HG03097 (cell line): ENCODE measurements at regions not wholly inside any gene's neighbourhood (a gene's known extent, or its start where the extent isn't known, plus 50 kb on each side); places are given as distances from the start of the nearest gene placed in this dataset.
A peak's percentile ranks its signal among the peaks of the same experiment; 100 is the strongest.

Experiments
- ATAC-seq: cut with Tn5 transposase; IDR thresholded peaks from one replicate; pipeline ENCODE4 v1.9.1; 2021; ENCODE audit not compliant: unreplicated experiment, low FRiP score

DNA sequence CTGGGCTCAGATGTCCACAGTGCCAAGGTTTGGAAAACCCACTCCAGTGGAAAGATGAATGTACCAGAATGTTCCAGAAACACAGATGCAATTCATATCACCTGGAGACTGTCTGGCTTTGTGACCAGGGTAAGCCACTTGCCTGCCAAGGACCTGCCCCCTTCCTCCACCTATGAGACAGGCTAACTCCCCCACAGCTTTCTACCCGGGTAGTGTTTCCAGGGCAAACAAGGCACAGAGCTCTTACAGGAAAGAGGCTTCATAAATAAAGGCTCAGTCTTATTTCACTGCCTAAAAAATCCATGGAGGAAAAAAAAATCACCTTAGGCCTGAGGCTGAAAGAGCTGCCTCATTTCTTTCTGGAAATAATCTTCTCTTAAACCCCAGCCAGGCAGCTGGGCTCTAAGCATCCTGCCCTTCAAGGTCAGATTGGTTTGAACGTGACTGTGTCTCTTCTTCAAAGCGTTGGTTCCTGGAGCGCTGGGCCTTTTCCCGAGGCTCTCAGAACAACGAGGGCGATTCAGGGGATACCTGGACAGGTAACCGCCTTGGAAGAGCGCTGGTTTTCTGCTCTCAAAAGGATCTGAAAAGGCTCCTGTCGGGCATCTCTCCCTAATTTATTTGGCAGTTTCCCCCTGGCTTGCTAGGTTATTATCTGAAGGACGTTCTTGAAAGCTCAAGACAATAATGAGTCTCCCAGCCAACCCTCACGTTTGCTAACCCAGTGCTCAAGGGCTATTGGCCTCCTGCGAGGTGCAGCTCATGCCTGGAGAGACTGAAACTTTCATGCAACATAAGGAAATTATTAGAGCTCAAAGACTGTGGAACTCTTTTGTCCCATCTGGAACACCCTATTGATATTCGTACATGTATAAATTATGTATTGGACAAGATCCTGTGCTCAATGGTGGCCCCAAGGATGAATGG, 199.2 kb upstream of the PMEPA1 start:
- no peak for ATAC-seq

DNA sequence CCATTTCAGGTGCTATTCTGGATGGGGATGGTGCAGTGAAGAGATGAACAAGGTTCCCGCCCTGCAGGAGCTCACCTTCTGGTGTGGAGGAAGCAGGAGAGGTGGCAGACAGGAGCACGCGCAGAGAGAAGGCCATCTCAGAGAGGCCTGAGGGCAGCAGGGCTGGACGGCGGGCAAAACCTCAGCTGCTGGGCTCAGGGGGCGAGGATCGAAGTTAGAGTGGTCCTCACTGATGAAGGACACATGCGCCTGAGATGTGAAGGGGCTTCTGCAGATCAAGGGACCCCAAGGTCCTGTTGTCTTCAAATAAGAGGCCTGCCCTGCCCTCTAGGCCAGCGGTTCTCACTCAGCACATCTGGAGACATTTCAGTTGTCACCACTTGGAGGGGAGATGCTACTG, 198.4 kb upstream of the PMEPA1 start:
- ATAC-seq, result no peak

DNA sequence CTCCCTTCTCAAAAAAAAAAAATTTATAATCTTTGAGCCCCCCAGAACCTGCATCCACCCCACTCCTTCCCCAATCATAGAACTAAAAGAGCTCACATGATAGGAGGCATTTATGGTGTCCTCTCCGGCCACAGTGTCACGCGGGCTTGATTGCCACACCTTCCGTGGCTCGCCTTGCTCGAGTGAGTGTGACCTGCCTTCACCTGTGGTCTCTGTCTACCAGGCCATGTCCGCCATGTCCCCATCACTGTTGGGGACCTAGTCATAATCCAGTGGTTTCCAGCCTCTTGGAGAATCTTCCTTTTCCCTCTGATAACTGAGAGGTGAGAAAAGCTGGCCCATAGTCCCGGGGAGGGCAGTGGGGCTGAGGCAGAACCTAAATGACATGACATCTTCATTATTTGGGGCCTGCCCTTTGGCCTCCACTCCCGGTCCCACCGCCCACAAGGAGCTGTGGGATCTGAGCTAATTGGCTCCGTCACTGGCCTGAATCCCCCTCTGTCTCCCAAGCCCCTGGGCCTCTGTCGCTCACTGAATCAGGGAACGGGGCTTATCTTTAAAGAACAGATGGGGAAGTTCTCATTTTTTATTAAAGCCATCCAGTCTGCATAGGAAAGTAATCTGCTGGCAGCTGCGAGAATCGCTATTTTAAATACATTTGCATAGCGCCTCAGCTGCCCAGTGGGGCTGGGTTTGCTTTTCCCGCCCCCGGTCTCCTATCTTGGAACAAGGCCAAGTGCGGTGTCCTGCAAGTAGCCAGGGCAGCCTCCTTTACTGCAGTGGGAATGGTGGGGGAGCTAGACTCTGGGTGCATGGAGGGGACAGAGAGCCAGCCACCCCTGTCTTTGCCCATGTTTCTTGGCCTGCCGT, 197.6 kb upstream of the PMEPA1 start:
- ATAC-seq, result no peak

DNA sequence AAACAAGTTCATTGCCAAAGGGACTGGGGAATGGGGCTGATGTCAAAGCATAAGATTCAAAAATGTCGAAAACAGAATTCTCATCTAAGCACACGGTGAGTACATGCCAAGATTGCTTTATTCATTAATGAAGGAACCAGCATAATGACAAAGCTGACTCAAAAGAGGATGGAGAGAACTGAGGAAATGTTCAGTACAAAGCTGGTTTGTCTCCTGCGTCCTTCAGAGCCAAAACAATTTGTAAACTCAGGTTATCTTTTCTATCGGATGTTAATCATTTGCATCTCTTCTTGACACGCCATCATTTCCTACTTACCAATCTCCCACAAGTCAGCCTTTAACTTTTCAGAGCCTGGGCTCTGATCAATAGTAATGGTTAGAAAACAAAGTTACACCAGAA, 195.6 kb upstream of the PMEPA1 start:
- ATAC-seq, result no peak

DNA sequence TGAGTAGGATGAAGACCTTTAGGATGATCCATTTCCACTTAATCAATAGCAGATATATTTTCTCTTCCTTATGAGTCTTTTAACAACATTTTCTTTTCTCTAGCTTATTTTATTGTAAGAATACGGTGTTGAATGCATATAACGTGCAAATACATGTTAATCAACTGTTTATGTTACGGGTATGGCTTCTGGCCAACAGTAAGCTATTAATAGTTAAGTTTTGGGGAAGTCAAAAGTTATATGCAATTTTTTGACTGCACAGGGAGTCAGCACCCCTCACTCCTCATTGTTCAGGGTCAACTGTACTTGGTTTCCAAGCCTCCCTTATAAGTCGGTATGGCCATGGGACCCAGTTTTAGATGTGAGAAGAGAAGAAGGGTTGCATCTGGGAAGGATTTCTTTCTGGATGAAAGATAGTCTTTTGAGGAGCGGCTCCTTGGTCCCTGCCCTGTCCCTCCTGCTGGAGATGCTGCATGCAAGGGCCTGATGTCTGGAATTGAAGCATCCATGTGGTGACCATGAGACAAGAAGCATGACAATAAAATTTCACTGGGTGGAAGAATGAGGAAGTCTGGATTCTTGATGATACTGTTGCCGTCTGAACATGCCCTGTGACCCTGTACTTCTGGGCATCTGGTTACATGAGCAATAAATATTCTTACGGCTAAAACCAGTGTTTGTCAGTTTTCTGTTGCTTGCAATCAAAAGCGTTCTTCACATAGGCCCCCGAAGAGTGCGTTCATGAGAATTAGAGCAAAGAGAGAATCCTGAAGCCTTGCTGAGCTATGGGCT, 194.7 kb upstream of the PMEPA1 start:
- no peak for ATAC-seq

DNA sequence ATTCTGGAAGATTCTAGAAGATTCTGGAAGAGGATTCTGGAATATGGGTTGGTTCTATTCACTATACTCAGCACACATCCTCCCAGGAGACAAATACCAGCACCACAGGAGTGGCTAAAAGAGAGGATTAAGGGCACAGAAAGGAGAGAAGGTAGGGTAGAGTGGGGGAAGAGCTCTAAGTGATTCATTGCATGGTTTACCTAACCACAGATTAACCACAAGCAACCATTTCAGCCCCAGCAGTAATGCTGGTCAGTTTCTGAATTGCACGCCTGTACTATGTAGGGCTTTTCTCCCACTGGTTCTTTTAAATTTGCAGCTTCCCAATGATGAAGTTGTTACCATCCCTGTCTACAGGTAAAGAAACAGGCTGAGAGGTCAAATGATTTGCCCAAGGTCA, 192.7 kb upstream of the PMEPA1 start:
- ATAC-seq, result peak; percentile 76

DNA sequence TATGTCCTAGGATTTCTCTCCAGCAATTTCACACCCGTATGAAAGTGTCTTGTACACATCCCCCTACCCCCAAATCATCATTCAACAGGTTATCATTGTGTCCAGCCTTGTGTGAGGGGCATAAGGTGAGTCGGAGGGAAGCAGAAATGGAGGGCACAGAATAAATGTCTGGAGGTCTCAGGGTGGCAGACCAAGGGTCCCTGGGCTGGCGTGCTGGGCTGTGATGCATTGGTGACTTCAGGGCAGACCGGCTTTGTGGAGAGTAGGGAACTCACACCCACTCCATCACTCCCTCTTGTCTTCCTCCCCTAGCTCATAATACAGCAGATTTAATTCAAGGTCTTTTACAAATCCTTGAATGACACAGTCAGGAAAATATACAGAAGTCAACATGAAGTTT, 191.7 kb upstream of the PMEPA1 start:
- ATAC-seq, result no peak

DNA sequence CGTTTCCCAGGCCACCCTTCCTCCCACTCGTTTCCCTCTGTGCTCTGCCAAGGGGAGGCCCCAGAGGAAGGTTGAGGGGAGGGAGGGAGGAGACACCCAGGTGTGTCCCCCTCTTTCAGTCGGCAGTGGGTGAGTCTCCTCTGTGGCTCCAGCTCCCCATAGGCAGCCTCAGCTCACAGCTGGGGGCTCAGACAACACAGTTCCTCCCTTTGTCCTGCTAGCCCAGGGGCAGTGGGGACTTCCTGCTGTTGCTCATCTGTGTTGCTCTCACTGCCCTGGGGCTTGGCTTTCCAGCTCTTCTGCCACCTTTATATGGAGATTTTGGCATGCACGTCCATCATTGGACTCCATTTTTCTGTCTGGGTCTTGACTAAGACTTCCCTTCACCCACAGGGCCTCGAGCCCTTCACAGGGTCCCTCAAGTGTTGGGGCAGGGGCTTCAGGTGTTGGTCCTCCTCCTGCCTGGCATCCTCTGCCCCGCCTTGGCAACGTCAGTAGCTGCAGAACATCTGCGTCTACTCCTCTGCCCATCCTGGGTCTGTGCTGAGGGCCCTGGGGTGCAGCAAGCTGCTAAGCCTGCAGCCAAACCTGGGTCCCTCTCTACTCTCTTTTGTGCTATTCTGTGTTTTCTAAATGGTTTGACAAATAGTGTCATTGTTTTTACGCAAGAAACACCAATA, 190.6 kb upstream of the PMEPA1 start:
- no peak for ATAC-seq

DNA sequence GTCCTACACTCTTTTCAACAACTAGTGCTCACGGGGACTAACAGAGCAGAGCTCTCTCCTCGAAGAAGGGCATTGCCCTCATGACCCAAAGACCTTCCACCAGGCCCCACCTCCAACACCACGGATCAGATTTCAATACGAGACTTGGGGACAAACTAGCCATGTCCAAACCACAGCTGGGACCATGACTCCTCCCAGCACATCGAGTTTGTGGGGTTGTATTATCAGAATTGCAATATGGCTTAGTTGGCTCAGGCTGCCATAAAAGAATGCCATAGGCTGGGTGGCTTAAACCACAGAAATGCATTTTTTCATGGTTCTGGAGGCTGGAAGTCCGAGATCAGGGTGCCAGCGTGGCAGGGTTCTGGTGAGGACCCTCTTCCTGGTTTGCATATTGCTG, 189.7 kb upstream of the PMEPA1 start:
- ATAC-seq, result no peak

DNA sequence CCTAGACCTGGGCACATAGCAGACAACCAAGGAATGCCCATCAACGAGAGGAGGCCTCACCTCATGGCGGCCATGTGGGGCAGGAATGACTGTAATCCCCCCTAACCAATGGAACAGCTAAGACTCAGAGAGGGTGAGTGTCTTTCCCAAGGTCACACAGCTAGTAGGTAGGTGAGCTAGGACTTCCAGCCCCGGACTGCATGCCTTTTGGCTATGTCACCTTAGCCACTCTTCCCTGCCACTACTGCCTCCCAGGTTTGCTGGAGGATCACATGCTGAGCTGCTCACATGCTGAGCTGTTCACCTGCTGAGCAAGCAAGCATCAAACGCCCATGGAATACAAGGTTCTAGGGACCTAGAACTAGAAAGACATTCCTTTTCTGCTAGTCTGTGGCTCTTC, 188.5 kb upstream of the PMEPA1 start:
- ATAC-seq, result no peak

DNA sequence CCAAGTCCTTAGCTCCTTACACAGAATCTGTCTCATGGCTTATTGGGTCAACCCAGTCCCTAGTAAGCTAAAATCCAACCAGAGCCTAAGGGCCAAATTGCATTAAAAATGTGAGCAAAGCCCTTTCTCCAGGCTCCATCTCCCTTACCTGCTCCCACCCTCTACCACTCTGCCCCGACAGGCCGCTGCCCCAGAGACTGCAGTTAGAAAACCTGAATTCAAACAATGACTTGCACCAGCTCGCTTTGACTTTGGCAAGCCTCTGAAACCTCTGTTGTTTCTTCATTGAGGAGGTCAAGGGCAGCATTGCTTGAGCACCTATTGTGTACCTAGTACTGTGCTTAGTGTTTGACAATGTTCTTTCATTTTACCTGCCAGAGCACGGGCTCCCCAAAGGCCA, 188.1 kb upstream of the PMEPA1 start:
- no peak for ATAC-seq

DNA sequence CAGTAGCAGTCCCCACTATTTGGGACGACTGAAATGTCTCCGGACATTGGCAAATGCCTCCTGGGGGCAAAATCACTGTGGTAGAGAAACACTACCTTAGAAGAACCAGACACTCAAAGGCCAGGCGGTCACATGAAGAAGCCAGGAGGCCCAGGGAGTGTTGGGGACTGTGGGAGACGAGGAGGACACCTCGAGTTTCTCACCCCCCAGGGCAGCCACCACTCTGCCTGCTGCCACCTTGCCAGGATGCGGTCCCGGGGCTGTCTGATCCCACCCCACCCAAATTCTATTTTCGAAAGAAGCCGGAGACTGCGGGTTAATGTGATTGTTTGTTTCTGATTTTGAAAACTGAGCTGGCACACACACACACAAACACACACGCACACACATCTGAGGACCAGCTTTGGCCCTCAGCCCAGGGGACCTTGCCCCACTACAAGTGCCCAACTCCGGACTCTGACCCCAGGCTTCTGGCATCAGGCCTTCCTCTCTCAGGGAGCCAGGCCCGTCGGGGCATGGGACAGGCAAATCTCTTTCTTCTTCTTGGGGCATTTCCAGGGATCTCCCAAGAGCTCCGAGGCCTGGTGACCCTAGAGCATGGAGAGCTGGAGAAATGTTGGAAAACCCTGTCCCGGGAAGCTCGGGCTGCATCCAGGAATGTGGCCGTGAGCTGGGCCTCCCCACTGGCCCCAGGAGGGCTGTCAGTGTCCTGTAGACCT, 187.5 kb upstream of the PMEPA1 start:
- ATAC-seq, result no peak

DNA sequence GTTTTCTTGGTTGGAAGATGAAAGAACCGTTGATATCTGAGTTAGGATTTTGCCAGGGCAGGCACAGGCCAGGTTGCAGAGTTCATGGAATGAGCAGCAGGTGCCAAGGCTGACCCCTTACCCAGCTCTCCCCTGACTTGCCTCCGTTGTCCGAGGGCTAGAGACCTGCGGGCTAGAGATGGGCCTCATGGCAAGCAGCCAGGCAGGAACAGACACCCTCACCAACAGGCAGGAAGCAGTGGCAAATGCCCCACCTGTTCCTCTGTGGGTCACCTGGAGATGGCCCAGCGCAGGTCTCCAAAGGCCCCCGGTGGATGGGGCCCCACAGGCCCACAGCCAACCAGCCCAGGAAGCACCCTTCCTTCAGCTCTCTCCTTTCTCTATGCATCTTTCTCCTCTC, 186.7 kb upstream of the PMEPA1 start:
- no peak for ATAC-seq

DNA sequence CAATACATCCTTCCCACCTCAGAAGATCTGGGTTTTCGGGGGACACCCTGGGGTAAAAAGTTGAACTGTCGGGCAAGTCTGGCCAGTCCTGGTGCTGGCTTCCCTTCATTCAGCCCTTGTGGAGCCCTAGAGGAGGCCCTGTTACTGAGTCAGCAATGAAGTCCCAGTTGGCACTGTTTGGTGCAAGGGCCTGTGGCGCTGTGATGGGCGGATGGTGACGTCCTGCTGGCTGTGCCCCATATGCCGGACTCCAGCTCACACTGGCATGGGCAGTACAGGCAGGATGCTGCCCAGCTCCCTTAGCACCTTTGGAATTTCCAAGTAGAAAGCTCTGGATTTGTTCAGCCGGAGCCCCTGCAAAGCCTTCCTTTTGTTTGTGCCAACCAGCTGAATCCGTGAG, 186.2 kb upstream of the PMEPA1 start:
- no peak for ATAC-seq

DNA sequence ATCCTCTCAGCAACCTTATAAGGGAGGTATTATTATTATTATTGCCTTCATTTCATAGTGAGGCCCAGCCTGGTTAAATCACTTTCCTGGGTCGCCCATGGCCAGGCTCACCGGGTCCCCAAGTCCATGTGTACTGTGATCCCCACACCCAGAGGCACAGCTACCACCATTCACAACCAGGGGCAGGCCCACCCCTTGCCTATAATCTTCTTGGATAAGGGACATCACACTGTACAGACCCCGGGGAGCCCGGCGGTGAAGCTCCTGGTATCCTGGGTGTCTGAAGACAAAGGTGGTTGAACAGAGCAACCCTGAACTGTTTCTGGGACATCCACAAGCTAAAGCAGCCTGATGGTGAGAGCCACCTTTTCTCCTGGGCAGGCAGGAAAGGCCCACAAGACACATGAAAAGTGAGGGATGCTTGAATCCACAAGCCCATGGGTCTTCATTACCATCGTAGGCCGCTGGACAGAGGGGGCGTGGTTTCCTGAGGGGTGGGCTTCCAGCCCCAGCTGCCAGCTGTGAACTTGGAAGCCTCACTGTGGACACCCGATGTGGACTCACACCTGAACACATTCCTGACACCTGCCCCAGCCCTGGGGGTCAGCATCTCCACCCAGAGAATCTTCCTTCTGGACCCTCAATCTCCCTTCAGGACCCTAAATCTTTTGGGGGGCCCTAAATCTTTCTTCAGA, 185.5 kb upstream of the PMEPA1 start:
- no peak for ATAC-seq

DNA sequence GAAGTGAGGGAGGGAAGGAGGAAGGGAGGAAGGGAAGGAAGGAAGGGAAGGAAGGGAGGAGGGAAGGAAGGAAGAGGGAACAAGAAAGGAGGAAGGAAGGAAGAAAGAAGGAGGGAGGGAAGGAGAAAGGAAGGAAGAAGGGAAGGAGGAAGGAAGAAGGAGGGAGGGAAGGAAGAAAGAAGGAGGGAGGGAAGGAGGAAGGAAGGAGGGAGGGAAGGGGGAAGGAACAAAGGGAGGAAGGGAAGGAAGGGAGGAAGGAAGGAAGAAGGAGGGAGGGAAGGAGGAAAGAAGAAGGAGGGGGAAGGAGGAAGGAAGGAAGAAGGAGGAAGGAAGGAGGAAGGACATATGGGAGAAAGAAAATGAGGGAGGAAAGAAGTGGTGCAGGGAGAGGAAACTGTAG, 184.7 kb upstream of the PMEPA1 start:
- no peak for ATAC-seq

DNA sequence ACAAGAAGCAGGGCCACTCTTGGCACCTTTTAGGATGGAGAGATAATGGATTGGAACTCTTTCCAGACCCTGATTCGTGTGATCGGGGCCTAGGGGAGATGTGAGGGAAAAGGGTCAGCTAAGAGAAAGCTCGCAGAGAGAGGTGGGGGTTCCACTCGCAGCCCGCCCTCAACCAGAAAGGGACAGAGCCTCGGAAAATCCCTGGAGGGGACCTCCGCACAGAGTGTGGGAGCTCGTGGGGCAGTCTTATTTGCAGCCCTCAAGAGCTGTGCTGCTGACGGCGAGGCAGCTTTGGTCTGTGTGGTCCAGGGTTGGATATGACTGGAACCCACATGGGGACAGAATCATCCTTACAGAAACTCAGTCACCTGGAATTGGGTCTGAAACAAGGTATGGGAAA, 184.3 kb upstream of the PMEPA1 start:
- no peak for ATAC-seq

DNA sequence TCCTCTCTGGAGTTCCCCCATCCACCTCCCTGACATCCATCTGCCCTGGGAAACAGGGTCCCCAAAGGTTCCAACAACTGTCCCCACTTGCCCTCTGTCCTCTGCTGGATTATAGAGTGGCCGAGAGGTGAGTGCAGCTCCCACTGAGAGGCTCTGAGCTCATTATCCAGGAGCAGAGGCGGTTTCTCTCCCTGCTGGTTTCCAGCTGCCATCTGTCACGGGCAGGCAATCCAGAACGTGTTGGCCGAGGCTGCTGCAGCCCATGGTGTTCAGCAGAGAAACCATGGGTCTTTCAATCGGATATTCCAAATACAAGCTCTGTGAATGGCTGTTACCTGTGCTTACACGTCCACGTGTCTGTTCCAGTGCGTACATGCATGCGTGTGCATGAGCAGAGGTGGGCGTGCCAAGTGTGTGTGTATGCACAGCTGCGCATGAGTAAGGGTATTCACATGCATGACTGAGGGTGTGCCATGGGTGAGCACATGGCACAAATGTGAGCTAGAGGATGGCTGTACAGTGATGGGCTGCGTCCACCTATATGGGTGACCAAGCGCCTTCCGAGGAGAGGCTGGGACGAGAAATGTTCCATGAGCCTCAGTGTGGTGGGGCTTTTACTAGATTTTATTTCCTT, 183.7 kb upstream of the PMEPA1 start:
- ATAC-seq, result no peak

DNA sequence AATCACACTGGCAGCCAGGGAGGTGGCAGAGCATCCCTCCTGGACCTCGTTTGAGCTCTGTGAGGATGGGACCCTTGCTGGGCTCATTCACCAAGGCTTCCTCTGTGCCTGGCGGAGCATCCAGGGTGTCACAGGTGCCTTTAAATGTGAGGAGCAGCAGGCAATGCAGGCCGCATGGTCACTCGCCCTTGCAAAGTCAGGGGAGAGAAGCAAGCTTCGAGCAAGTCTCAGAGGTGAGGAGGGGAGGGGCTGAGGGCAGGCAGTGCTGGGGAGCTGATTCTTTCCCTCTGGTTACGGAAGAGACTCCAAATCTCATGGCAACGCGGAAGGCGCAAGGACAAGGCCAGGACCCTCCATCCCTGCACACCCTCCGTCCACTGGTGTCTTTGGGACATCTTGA, 182.7 kb upstream of the PMEPA1 start:
- no peak for ATAC-seq
